HEK293 (cell line): ENCODE measurements at regions not wholly inside any gene's neighbourhood (a gene's known extent, or its start where the extent isn't known, plus 50 kb on each side); places are given as distances from the start of the nearest gene placed in this dataset.

ENCODE experiments used
- CTCF ChIA-PET: fragments of 350-600 bp; formaldehyde crosslinking; extraction: SDS; loops from one replicate; lab custom pipeline; 2021; ENCODE audit warnings: antibody characterized with exemption; lab: Yijun Ruan, JAX
- POLR2A ChIA-PET: fragments of 300-600 bp; formaldehyde crosslinking; extraction: SDS; loops from one replicate; lab custom pipeline; 2020; ENCODE audit warnings: antibody characterized with exemption, inconsistent platforms; lab: Yijun Ruan, JAX
- H3K27ac ChIP-seq: fragments of 200-500 bp; sonication (Bioruptor generic); 2 replicates; pipeline ENCODE4 v1.5.1; 2014; ENCODE audit warnings: low read depth, low read length, control low read depth, inconsistent platforms; ENCODE audit errors: extremely low read depth
- H3K36me3 ChIP-seq, 2 experiments: fragments of 200-500 bp in 1 of 2; sonication (Bioruptor generic) in 1 of 2; 1 replicate in 1 of 2; 2 replicates in 1 of 2; pipeline ENCODE4 v1.5.1; 2014 to 2017; ENCODE audit warnings: inconsistent platforms in 2 of 2, low read length in 2 of 2; ENCODE audit not compliant: control insufficient read depth in 2 of 2, insufficient read depth in 1 of 2
- H3K4me1 ChIP-seq: fragments of 200-500 bp; sonication (Bioruptor generic); 2 replicates; pipeline ENCODE4 v1.5.1; 2014; ENCODE audit warnings: mild to moderate bottlenecking, low read length, inconsistent platforms; ENCODE audit not compliant: control insufficient read depth, insufficient read depth
- H3K4me3 ChIP-seq: 2 replicates; pipeline ENCODE4 v1.5.1; 2011; ENCODE audit warnings: low read depth, mild to moderate bottlenecking, control low read depth, low read length, moderate library complexity
- H3K9me3 ChIP-seq: fragments of 200-500 bp; sonication (Bioruptor generic); 2 replicates; pipeline ENCODE4 v1.5.1; 2014; ENCODE audit warnings: low read depth, low read length, inconsistent platforms; ENCODE audit not compliant: control insufficient read depth, insufficient read depth
- PRDM1 ChIP-seq: fragments of 450-650 bp; formaldehyde crosslinking; IDR thresholded peaks from 2 replicates; pipeline ENCODE4; 2016; ENCODE audit warnings: missing biosample characterization, missing genetic modification characterization
- ZNF16 ChIP-seq: fragments of 450-650 bp; formaldehyde crosslinking; IDR thresholded peaks from 2 replicates; pipeline ENCODE4 v1.5.1; 2016; ENCODE audit warnings: low read depth, missing biosample characterization, missing genetic modification characterization
- ZNF2 ChIP-seq: fragments of 450-650 bp; formaldehyde crosslinking; IDR thresholded peaks from 2 replicates; pipeline ENCODE4 v1.5.1; 2016; ENCODE audit warnings: missing biosample characterization, missing genetic modification characterization
- ZNF248 ChIP-seq: fragments of 450-650 bp; formaldehyde crosslinking; IDR thresholded peaks from 2 replicates; pipeline ENCODE4 v1.5.1; 2017; ENCODE audit warnings: missing biosample characterization, missing genetic modification characterization
- ZNF274 ChIP-seq, 2 experiments: fragments of 200-500 bp in 1 of 2; fragments of 450-650 bp in 1 of 2; sonication (Bioruptor generic) in 1 of 2; formaldehyde crosslinking in 1 of 2; IDR thresholded peaks; 2 replicates each; pipeline versions ENCODE4 v1.5.1 to v1.6.1; 2014 to 2016; ENCODE audit warnings: borderline replicate concordance in 1 of 2, inconsistent platforms in 1 of 2, low read length in 1 of 2, missing biosample characterization in 1 of 2, missing genetic modification characterization in 1 of 2
- ZNF366 ChIP-seq: fragments of 450-650 bp; formaldehyde crosslinking; conservative IDR thresholded peaks from 2 replicates; pipeline ENCODE4 v1.5.1; 2016; ENCODE audit warnings: missing biosample characterization, missing genetic modification characterization
- ZNF394 ChIP-seq: fragments of 450-650 bp; formaldehyde crosslinking; IDR thresholded peaks from 2 replicates; pipeline ENCODE4 v1.5.1; 2016; ENCODE audit warnings: missing biosample characterization, missing genetic modification characterization, mild to moderate bottlenecking, moderate library complexity, borderline replicate concordance
- ZNF548 ChIP-seq: fragments of 450-650 bp; formaldehyde crosslinking; IDR thresholded peaks from 2 replicates; pipeline ENCODE4 v1.5.1; 2016; ENCODE audit warnings: missing biosample characterization, missing genetic modification characterization
- ZNF560 ChIP-seq: fragments of 450-650 bp; formaldehyde crosslinking; IDR thresholded peaks from 2 replicates; pipeline ENCODE4 v1.5.1; 2017; ENCODE audit warnings: missing biosample characterization, missing genetic modification characterization, borderline replicate concordance
- ZNF610 ChIP-seq: fragments of 450-650 bp; formaldehyde crosslinking; IDR thresholded peaks from 2 replicates; pipeline ENCODE4 v1.5.1; 2016; ENCODE audit warnings: missing biosample characterization, missing genetic modification characterization, borderline replicate concordance
- ZNF654 ChIP-seq: fragments of 450-650 bp; formaldehyde crosslinking; IDR thresholded peaks from 2 replicates; pipeline ENCODE4 v1.5.1; 2016; ENCODE audit warnings: low read depth, missing biosample characterization, missing genetic modification characterization
- TF ChIP-seq, protein P1 (sequence below): fragments of 450-650 bp; formaldehyde crosslinking; IDR thresholded peaks from 2 replicates; pipeline ENCODE4 v1.5.1; 2016; ENCODE audit warnings: missing biosample characterization, missing genetic modification characterization, low read depth
- TF ChIP-seq, protein P2 (sequence below): fragments of 450-650 bp; formaldehyde crosslinking; IDR thresholded peaks from 2 replicates; pipeline ENCODE4 v1.5.1; 2016; ENCODE audit warnings: missing biosample characterization, missing genetic modification characterization
- TF ChIP-seq, protein P3 (sequence below): fragments of 450-650 bp; formaldehyde crosslinking; IDR thresholded peaks from 2 replicates; pipeline ENCODE4 v1.5.1; 2016; ENCODE audit warnings: missing biosample characterization, missing genetic modification characterization
- TF ChIP-seq, protein P4 (sequence below): fragments of 450-650 bp; formaldehyde crosslinking; IDR thresholded peaks from 2 replicates; pipeline ENCODE4 v1.5.1; 2016; ENCODE audit warnings: missing biosample characterization, missing genetic modification characterization
- TF ChIP-seq, protein P5 (sequence below): fragments of 450-650 bp; formaldehyde crosslinking; IDR thresholded peaks from 2 replicates; pipeline ENCODE4 v1.5.1; 2017; ENCODE audit warnings: missing biosample characterization, missing genetic modification characterization
- TF ChIP-seq, protein P6 (sequence below): fragments of 450-650 bp; formaldehyde crosslinking; IDR thresholded peaks from 2 replicates; pipeline ENCODE4 v1.5.1; 2017; ENCODE audit warnings: missing biosample characterization, mild to moderate bottlenecking, missing genetic modification characterization, moderate library complexity

DNA sequence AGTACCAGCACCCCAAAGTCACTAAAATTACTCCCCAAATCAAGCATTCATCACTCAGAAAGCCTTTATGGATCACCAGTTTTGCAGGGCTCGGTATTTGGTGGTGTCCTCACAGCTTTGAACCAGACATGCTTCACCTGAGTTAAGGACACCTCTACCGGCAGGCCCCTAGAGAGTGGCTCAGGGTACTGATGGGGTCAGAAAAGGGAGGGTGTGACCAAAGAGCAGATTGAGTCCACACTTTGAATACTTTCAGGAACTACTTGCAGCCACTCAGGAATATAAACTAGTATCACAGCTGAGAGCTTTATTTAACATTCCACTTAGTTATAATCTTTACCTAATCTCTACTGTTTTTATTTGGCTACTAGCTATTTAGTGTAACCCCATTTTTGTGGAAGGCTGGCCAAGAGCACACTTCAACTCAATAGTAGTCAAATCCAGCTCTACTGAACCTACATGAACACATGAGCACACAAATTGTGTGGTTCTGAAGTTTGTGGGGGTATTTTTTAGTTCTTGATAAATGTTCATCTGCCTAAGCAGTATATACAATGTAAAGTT lies 109.6 kb upstream of the SPRY1 start:
- TF ChIP-seq ZNF16 (tag by site-specific recombination) (no peak), ZNF366 (no peak), ZNF248 (tag by site-specific recombination) (no peak)
- Histone ChIP-seq H3K4me1 (no peaks in the 10 kb centered on the region), H3K36me3 (no peaks in the 10 kb centered on the region), H3K9me3 (no peaks in the 10 kb centered on the region), H3K4me3 (no peak overlapping the region), H3K27ac (no peak overlapping the region)
- ChIA-PET CTCF (no interaction called here), POLR2A (no interaction called here)

DNA sequence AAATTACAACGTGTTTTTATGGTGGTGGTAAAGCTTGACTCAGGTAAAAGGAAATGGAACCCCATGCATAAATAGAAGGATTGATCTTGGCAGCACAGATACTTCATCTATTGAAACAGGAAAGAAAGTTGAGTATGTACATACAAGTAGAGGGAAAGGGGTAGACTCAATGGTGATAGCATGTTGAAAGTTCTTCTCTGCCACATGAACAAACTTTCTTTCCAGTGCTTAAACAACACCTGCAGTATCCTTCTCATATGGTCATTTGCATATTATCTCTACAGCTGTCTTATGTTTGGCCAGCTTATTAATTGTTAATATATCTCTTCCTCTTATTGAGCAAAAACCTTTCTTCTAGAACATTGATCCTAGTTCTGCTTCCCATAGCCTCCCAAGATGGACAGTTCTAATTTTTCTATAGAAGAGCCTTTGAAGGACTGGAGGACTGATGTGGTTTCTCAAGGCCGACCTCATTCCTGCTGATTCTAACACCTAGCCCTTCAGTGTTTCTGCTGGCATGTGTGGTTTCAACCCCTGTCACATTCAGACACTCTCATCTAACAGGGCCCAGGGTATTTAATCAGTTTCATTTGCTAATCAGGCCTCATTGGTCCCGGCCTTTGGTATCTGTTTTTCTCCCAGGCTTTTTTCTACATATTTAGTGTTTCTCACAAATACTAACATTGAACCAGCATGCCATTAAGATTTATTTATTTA lies 108.1 kb upstream of the SPRY1 start:
- Histone ChIP-seq H3K4me1 (no peaks in the 10 kb centered on the region), H3K9me3 (no peaks in the 10 kb centered on the region)
- no peak for TF ChIP-seq ZNF274 (IDR thresholded peaks at IDR 0.05; ENCODE audit: low read length)
- TF ChIP-seq ZNF274 (tag by site-specific recombination; IDR thresholded peaks at IDR 0.05; ENCODE audit: borderline replicate concordance) = no peak
- no peak for TF ChIP-seq ZNF548 (tag by site-specific recombination)
- TF ChIP-seq ZNF610 (tag by site-specific recombination) = no peak
- TF ChIP-seq, protein P1, sequence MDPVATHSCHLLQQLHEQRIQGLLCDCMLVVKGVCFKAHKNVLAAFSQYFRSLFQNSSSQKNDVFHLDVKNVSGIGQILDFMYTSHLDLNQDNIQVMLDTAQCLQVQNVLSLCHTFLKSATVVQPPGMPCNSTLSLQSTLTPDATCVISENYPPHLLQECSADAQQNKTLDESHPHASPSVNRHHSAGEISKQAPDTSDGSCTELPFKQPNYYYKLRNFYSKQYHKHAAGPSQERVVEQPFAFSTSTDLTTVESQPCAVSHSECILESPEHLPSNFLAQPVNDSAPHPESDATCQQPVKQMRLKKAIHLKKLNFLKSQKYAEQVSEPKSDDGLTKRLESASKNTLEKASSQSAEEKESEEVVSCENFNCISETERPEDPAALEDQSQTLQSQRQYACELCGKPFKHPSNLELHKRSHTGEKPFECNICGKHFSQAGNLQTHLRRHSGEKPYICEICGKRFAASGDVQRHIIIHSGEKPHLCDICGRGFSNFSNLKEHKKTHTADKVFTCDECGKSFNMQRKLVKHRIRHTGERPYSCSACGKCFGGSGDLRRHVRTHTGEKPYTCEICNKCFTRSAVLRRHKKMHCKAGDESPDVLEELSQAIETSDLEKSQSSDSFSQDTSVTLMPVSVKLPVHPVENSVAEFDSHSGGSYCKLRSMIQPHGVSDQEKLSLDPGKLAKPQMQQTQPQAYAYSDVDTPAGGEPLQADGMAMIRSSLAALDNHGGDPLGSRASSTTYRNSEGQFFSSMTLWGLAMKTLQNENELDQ = no peak
- TF ChIP-seq ZNF654 = no peak
- TF ChIP-seq ZNF2 (tag by site-specific recombination) = no peak
- TF ChIP-seq, protein P2, sequence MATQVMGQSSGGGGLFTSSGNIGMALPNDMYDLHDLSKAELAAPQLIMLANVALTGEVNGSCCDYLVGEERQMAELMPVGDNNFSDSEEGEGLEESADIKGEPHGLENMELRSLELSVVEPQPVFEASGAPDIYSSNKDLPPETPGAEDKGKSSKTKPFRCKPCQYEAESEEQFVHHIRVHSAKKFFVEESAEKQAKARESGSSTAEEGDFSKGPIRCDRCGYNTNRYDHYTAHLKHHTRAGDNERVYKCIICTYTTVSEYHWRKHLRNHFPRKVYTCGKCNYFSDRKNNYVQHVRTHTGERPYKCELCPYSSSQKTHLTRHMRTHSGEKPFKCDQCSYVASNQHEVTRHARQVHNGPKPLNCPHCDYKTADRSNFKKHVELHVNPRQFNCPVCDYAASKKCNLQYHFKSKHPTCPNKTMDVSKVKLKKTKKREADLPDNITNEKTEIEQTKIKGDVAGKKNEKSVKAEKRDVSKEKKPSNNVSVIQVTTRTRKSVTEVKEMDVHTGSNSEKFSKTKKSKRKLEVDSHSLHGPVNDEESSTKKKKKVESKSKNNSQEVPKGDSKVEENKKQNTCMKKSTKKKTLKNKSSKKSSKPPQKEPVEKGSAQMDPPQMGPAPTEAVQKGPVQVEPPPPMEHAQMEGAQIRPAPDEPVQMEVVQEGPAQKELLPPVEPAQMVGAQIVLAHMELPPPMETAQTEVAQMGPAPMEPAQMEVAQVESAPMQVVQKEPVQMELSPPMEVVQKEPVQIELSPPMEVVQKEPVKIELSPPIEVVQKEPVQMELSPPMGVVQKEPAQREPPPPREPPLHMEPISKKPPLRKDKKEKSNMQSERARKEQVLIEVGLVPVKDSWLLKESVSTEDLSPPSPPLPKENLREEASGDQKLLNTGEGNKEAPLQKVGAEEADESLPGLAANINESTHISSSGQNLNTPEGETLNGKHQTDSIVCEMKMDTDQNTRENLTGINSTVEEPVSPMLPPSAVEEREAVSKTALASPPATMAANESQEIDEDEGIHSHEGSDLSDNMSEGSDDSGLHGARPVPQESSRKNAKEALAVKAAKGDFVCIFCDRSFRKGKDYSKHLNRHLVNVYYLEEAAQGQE (tag by site-specific recombination) = no peak
- TF ChIP-seq PRDM1 (tag by site-specific recombination) = no peak
- TF ChIP-seq, protein P3, sequence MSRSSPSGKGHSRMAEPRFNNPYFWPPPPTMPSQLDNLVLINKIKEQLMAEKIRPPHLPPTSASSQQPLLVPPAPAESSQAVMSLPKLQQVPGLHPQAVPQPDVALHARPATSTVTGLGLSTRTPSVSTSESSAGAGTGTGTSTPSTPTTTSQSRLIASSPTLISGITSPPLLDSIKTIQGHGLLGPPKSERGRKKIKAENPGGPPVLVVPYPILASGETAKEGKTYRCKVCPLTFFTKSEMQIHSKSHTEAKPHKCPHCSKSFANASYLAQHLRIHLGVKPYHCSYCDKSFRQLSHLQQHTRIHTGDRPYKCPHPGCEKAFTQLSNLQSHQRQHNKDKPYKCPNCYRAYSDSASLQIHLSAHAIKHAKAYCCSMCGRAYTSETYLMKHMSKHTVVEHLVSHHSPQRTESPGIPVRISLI (tag by site-specific recombination) = no peak
- TF ChIP-seq, protein P4, sequence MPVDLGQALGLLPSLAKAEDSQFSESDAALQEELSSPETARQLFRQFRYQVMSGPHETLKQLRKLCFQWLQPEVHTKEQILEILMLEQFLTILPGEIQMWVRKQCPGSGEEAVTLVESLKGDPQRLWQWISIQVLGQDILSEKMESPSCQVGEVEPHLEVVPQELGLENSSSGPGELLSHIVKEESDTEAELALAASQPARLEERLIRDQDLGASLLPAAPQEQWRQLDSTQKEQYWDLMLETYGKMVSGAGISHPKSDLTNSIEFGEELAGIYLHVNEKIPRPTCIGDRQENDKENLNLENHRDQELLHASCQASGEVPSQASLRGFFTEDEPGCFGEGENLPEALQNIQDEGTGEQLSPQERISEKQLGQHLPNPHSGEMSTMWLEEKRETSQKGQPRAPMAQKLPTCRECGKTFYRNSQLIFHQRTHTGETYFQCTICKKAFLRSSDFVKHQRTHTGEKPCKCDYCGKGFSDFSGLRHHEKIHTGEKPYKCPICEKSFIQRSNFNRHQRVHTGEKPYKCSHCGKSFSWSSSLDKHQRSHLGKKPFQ (tag by site-specific recombination) = no peak
- TF ChIP-seq ZNF394 (tag by site-specific recombination) = no peak
- TF ChIP-seq, protein P5, sequence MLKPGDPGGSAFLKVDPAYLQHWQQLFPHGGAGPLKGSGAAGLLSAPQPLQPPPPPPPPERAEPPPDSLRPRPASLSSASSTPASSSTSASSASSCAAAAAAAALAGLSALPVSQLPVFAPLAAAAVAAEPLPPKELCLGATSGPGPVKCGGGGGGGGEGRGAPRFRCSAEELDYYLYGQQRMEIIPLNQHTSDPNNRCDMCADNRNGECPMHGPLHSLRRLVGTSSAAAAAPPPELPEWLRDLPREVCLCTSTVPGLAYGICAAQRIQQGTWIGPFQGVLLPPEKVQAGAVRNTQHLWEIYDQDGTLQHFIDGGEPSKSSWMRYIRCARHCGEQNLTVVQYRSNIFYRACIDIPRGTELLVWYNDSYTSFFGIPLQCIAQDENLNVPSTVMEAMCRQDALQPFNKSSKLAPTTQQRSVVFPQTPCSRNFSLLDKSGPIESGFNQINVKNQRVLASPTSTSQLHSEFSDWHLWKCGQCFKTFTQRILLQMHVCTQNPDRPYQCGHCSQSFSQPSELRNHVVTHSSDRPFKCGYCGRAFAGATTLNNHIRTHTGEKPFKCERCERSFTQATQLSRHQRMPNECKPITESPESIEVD (tag by site-specific recombination) = no peak
- TF ChIP-seq, protein P6, sequence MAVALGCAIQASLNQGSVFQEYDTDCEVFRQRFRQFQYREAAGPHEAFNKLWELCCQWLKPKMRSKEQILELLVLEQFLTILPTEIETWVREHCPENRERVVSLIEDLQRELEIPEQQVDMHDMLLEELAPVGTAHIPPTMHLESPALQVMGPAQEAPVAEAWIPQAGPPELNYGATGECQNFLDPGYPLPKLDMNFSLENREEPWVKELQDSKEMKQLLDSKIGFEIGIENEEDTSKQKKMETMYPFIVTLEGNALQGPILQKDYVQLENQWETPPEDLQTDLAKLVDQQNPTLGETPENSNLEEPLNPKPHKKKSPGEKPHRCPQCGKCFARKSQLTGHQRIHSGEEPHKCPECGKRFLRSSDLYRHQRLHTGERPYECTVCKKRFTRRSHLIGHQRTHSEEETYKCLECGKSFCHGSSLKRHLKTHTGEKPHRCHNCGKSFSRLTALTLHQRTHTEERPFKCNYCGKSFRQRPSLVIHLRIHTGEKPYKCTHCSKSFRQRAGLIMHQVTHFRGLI (tag by site-specific recombination) = no peak
- TF ChIP-seq ZNF560 (tag by site-specific recombination) = no peak
- TF ChIP-seq, all 188 proteins: peak for 0
- CTCF ChIA-PET = interaction anchor here (0.7 kb wide), 1 partner anchor 1993 kb away, joined by 3 read pairs; no protein-coding TSS in a partner anchor
- no peak overlapping the region for H3K27ac ChIP-seq
- no peak overlapping the region for H3K4me3 ChIP-seq
- H3K36me3 ChIP-seq = no peaks in the 10 kb centered on the region
- POLR2A ChIA-PET = no interaction called here
